K562 (cell line): ENCODE measurements at regions not wholly inside any gene's neighbourhood (a gene's known extent, or its start where the extent isn't known, plus 50 kb on each side); places are given as distances from the start of the nearest gene placed in this dataset.

Source experiments
- ATAC-seq: fragments of 200-7000 bp; cut with Tn5 transposase; 3 replicates; pipeline ENCODE4 v1.9.1; 2020; ENCODE audit warnings: moderate library complexity
- BruUV-seq: library from RNA; stranded (reverse); fragments of 400-500 nt; replicated peaks from 2 replicates; lab custom pipeline; 2021; lab: Mats Ljungman, UMichigan
- CTCF ChIA-PET: fragments of 300-600 bp; formaldehyde crosslinking; extraction: SDS; loops from one replicate; lab custom pipeline; 2021; ENCODE audit warnings: low intra/inter-chr PET ratio; lab: Yijun Ruan, JAX
- POLR2A ChIA-PET: fragments of 300-600, 350-650 bp; sonication (Branson Sonifier 250); formaldehyde crosslinking; extraction: SDS; loops from one replicate; lab custom pipeline; 2021; ENCODE audit warnings: antibody characterized with exemption, inconsistent platforms; lab: Yijun Ruan, JAX
- DNase-seq, 4 experiments: peaks; one replicate each; pipeline versions ENCODE4 v3.0.0 to v3.0.0-alpha.2; 2011 to 2018; ENCODE audit warnings: low spot score in 3 of 4, mixed read lengths in 3 of 4; ENCODE audit errors: extremely low read depth in 1 of 4
- FAIRE-seq: peaks from 2 replicates; lab custom pipeline; 2011; peaks lifted over from hg19 to GRCh38; lab: Jason Lieb, UNC
- H2AFZ ChIP-seq: 2 replicates; pipeline ENCODE4 v1.6.0; 2011; ENCODE audit warnings: low read depth, low read length, control low read depth, inconsistent platforms
- H3K27ac ChIP-seq: fragments of 200-600 bp; 3 replicates; pipeline ENCODE4 v1.8.0; 2011; ENCODE audit warnings: low read depth, mild to moderate bottlenecking, control low read depth, inconsistent platforms, low read length, moderate library complexity, mixed read lengths; ENCODE audit errors: extremely low read depth
- H3K27me3 ChIP-seq, 2 experiments: fragments of 300-600 bp in 1 of 2; 2 replicates in 1 of 2; 3 replicates in 1 of 2; pipeline versions ENCODE4 v1.6.0 to v1.8.0; 2011; ENCODE audit warnings: inconsistent platforms in 2 of 2, low read length in 2 of 2, mild to moderate bottlenecking in 1 of 2, mixed read lengths in 1 of 2, moderate library complexity in 1 of 2; ENCODE audit not compliant: control insufficient read depth in 2 of 2, insufficient read depth in 2 of 2
- H3K36me3 ChIP-seq: fragments of 300-600 bp; 3 replicates; pipeline ENCODE4 v1.8.0; 2011; ENCODE audit warnings: mild to moderate bottlenecking, low read length, inconsistent platforms; ENCODE audit not compliant: control insufficient read depth, insufficient read depth
- H3K4me1 ChIP-seq, 2 experiments: fragments of 200-600 bp in 1 of 2; replicated peaks in 1 of 2; 2 replicates in 1 of 2; 3 replicates in 1 of 2; pipeline versions ENCODE4 v1.5.1 to v1.8.0; 2011; ENCODE audit warnings: inconsistent platforms in 2 of 2, low read length in 2 of 2, mild to moderate bottlenecking in 1 of 2, mixed read lengths in 1 of 2, moderate library complexity in 1 of 2; ENCODE audit not compliant: control insufficient read depth in 2 of 2, insufficient read depth in 2 of 2
- H3K4me2 ChIP-seq: 2 replicates; pipeline ENCODE4 v1.6.1; 2011; ENCODE audit warnings: low read length, control low read depth, inconsistent platforms, mixed read lengths; ENCODE audit not compliant: insufficient read depth
- H3K4me3 ChIP-seq: fragments of 200-600 bp; sonication (generic), shearing (Covaris generic); 2 replicates; pipeline ENCODE4 v1.5.1; 2016; ENCODE audit warnings: control low read depth, inconsistent platforms
- H3K79me2 ChIP-seq: fragments of 200-600 bp; 3 replicates; pipeline ENCODE4 v1.8.0; 2011; ENCODE audit warnings: low read length, inconsistent platforms; ENCODE audit not compliant: control insufficient read depth, insufficient read depth
- H3K9ac ChIP-seq, 2 experiments: 2 replicates each; pipeline versions ENCODE4 v1.6.0 to v1.6.1; 2011; ENCODE audit warnings: low read depth in 2 of 2, low read length in 2 of 2, control low read depth in 1 of 2, inconsistent platforms in 1 of 2, mild to moderate bottlenecking in 1 of 2, mixed read lengths in 1 of 2; ENCODE audit not compliant: insufficient read depth in 1 of 2
- H3K9me1 ChIP-seq: one replicate; pipeline ENCODE4 v1.6.0; 2011; ENCODE audit warnings: inconsistent platforms, mild to moderate bottlenecking, low read length, moderate library complexity; ENCODE audit not compliant: control insufficient read depth, insufficient read depth
- H3K9me3 ChIP-seq: replicated peaks from 2 replicates; pipeline ENCODE4 v1.5.1; 2011; ENCODE audit warnings: low read depth, low read length, inconsistent platforms; ENCODE audit not compliant: control insufficient read depth, insufficient read depth
- H4K20me1 ChIP-seq: replicated peaks from 2 replicates; pipeline ENCODE4 v1.6.1; 2011; ENCODE audit warnings: low read length, inconsistent platforms, mixed read lengths; ENCODE audit not compliant: control insufficient read depth, insufficient read depth
- HNRNPK ChIP-seq: fragments of 200-400 bp; formaldehyde crosslinking; IDR thresholded peaks from one replicate; pipeline ENCODE4 v1.6.1; 2018; ENCODE audit warnings: mild to moderate bottlenecking, low read depth, low read length; ENCODE audit not compliant: poor library complexity, severe bottlenecking
- SPI1 ChIP-seq: IDR thresholded peaks from 2 replicates; pipeline ENCODE4 v1.6.1; 2011; ENCODE audit warnings: low read depth, low read length, control low read depth, borderline replicate concordance
- ZC3H8 ChIP-seq: fragments of 450-650 bp; IDR thresholded peaks from 2 replicates; pipeline ENCODE4 v1.6.1; 2017
- WGBS: fragments of 100-300 bp; shearing (Covaris generic); methylation state at CpG from one replicate; pipeline ENCODE4 v1.1.6; 2016; ENCODE audit warnings: low coverage, mixed read lengths; ENCODE audit not compliant: insufficient coverage; ENCODE audit errors: missing lambda C conversion rate; 5-methylcytosine and 5-hydroxymethylcytosine counted together
- in situ Hi-C: fragments of 300-500 bp; cut with MboI; formaldehyde crosslinking; loops from 4 replicates; pipeline ENCODE4 v1.15.0; 2018; ENCODE audit warnings: inconsistent platforms, mixed read lengths
- intact Hi-C: fragments of 100-400 bp; cut with micrococcal nuclease; formaldehyde crosslinking; loops from 2 replicates; pipeline ENCODE4 v1.14.2; 2022
- TF ChIP-seq, protein P1 (sequence below): fragments of 450-650 bp; formaldehyde crosslinking; IDR thresholded peaks from 2 replicates; pipeline ENCODE4 v1.4.0; 2022; ENCODE audit warnings: missing genetic modification characterization

DNA sequence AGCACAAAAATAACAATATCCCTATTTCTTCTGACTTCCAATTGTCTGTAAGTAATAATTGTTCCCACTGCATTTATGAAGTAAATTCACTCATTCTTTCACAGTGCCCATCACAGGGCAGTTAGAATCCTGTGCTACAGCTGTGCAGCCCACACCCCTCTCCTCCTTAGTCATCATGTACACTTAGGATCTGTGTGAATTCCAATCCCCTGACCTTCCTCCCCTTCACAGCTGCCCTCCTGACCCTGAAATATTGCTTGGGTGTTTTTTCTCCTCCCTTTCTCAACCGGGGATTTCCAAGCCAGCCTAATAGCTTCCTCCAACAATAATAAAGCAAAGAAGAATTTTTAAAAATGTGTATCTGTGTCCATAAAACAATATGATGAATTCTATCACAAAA is 91.5 kb upstream of the BEND6 start (continued):
- TF ChIP-seq, protein P1, sequence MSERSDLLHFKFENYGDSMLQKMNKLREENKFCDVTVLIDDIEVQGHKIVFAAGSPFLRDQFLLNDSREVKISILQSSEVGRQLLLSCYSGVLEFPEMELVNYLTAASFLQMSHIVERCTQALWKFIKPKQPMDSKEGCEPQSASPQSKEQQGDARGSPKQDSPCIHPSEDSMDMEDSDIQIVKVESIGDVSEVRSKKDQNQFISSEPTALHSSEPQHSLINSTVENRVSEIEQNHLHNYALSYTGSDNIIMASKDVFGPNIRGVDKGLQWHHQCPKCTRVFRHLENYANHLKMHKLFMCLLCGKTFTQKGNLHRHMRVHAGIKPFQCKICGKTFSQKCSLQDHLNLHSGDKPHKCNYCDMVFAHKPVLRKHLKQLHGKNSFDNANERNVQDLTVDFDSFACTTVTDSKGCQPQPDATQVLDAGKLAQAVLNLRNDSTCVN (CRISPR knock-in tag): no peak
- TF ChIP-seq SPI1: no peak

DNA sequence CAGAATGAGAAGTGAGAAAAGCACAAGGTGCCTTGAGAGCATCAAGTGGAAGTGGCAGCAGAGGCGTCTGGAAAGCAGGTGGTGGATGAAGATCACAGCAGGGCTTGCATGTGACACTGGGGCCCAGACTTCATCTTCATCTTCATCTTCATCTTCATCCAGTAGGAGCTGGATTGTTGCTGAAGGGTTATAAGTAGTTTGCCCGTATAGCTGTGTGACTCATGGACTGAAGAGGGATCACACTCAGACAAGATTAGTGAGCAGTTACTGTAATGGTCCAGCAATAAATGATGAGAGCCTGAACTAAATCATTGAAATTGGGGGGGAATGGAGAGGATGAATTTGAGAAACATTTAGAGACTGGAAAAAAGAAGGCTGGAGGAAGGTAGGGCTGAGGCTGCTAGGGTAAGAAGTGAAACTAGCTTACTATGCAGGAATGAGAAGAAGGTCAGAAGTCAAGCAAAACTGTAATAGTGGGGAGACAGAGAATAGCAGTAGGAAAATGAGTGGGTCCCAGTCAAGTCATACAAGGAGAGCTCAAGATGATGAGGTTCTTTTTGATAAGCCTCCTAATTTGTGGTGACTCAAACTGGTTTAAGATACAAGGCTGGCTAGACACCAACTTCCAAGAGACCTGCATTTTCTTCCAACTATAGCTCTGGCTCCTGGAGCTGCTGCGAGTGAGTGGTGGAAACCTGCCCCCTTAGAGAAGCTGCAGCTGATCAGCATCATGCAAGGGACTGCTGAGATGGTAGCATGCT is 92.3 kb upstream of the BEND6 start:
- Histone ChIP-seq H3K4me3 (no peak overlapping the region), H3K9ac (no peak overlapping the region), H3K27me3 (no peaks in the 10 kb centered on the region), H3K27ac (no peak overlapping the region), H3K9me1 (no peaks in the 10 kb centered on the region), H4K20me1 (no peaks in the 10 kb centered on the region), H2AFZ (no peak overlapping the region), H3K79me2 (no peaks in the 10 kb centered on the region), H3K9me3 (no peaks in the 10 kb centered on the region), H3K4me2 (no peak overlapping the region), H3K36me3 (no peaks in the 10 kb centered on the region), H3K4me1 (no peaks in the 10 kb centered on the region)
- no peak for TF ChIP-seq HNRNPK
- TF ChIP-seq ZC3H8: no peak
- intact Hi-C loops: no loop called here
- in situ Hi-C loops: loop anchor here (25.0 kb wide), 1 partner anchor 500 kb away; no protein-coding TSS in a partner anchor
- ATAC-seq (no peak), FAIRE-seq (no peak), DNase-seq (no peak)
- no TSS peak for BruUV-seq
- WGBS: 8% methylated on average over 3 of the region's 3 CpGs
- POLR2A ChIA-PET: interaction anchor here (1.8 kb wide), 1 partner anchor 20 kb away, joined by 4 read pairs; no protein-coding TSS in a partner anchor
- CTCF ChIA-PET: no interaction called here
